ENCODE measurements at regions not wholly inside any gene's neighbourhood (a gene's known extent, or its start where the extent isn't known, plus 50 kb on each side); places are given as distances from the start of the nearest gene placed in this dataset.

DNA sequence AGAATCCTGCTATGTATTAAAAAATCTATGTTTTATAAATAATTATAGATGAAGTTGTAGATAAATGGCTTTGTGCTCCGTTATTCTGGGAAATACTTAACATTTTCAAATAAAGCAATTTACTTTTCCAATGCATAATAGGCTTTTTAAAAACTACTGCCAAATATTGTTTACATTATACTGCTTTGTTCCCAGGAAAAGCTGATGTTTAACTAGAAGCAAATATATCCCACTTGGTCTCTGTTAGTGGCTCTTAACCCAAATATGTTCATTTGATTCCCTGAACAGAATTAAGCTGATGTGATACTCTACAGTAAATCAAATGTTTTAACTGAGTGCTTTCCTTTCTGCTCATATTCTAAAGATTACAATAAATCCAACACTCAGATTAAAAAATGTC is 326.3 kb downstream of the SLCO4C1 start:
- Histone ChIP-seq H3K4me1 (no peaks in the 10 kb centered on the region), H3K9me3 (no peaks in the 10 kb centered on the region), H3K36me3 (no peaks in the 10 kb centered on the region), H3K4me3 (no peak overlapping the region), H3K27me3 (no peaks in the 10 kb centered on the region), H3K27ac (no peak overlapping the region)
- 54% methylated on average over 1 of the region's 1 CpG for WGBS
- DNase-seq (ENCODE audit: low spot score in 2 of 2) = no peak
- no peak for TF ChIP-seq POLR2A (IDR thresholded peaks at IDR 0.05)
- no peak for TF ChIP-seq EP300 (IDR thresholded peaks at IDR 0.05)
- TF ChIP-seq POLR2AphosphoS5 (IDR thresholded peaks at IDR 0.05) = no peak
- TF ChIP-seq, protein P1, sequence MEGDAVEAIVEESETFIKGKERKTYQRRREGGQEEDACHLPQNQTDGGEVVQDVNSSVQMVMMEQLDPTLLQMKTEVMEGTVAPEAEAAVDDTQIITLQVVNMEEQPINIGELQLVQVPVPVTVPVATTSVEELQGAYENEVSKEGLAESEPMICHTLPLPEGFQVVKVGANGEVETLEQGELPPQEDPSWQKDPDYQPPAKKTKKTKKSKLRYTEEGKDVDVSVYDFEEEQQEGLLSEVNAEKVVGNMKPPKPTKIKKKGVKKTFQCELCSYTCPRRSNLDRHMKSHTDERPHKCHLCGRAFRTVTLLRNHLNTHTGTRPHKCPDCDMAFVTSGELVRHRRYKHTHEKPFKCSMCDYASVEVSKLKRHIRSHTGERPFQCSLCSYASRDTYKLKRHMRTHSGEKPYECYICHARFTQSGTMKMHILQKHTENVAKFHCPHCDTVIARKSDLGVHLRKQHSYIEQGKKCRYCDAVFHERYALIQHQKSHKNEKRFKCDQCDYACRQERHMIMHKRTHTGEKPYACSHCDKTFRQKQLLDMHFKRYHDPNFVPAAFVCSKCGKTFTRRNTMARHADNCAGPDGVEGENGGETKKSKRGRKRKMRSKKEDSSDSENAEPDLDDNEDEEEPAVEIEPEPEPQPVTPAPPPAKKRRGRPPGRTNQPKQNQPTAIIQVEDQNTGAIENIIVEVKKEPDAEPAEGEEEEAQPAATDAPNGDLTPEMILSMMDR (IDR thresholded peaks at IDR 0.05) = no peak

DNA sequence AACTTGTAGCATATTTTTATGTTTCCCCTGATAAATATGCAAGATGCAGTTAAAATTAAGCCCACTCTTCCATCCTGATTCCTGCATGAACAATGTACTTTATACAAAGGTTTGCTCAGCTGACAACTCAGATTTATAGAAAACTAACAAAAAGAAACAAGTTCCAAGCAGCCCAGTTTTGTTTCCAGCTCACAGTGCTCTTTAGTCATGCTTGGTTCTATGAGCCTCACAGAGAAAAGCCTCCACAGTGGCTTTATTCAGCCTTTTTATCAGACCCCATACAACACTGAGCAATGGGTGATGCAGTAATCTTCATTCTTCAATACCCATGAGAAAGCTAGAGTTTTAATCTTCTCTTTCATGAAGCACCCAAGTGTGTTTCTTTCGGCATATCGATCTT is 329.6 kb downstream of the SLCO4C1 start:
- no peak for DNase-seq (ENCODE audit: low spot score in 2 of 2)
- Histone ChIP-seq H3K36me3 (no peaks in the 10 kb centered on the region), H3K27me3 (no peaks in the 10 kb centered on the region), H3K27ac (no peak overlapping the region), H3K9me3 (no peaks in the 10 kb centered on the region), H3K4me1 (no peaks in the 10 kb centered on the region), H3K4me3 (no peak overlapping the region)
- 99% methylated on average over 2 of the region's 2 CpGs for WGBS
- TF ChIP-seq, protein P1 (IDR thresholded peaks at IDR 0.05) = no peak
- TF ChIP-seq POLR2AphosphoS5 (IDR thresholded peaks at IDR 0.05) = no peak
- no peak for TF ChIP-seq POLR2A (IDR thresholded peaks at IDR 0.05)
- TF ChIP-seq EP300 (IDR thresholded peaks at IDR 0.05) = no peak

DNA sequence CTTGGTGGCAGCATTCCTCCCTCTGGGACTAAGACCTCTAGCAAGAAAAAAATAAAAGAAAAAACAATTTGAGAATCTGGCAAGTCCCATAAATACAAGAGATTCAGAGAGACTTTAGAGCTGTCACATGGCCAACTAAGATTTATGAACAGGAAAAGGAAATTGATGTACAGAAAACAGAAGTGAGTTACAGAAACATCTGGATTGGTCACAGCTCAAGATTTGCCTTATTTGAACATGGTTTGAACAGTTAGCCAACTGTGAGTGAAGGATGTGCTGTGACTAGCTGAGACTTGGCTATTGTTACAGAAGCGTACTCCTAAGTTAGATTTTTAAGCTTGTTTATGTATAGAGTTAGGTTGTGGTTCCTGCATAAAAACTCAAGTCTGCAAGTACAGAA is 340.2 kb downstream of the SLCO4C1 start:
- Histone ChIP-seq H3K27ac (no peak overlapping the region), H3K27me3 (no peaks in the 10 kb centered on the region), H3K4me1 (no peaks in the 10 kb centered on the region), H3K36me3 (no peaks in the 10 kb centered on the region), H3K9me3 (no peaks in the 10 kb centered on the region), H3K4me3 (no peak overlapping the region)
- DNase-seq (ENCODE audit: low spot score in 2 of 2) = no peak
- no peak for TF ChIP-seq POLR2A (IDR thresholded peaks at IDR 0.05)
- no peak for TF ChIP-seq EP300 (IDR thresholded peaks at IDR 0.05)
- TF ChIP-seq POLR2AphosphoS5 (IDR thresholded peaks at IDR 0.05) = no peak
- TF ChIP-seq, protein P1 (IDR thresholded peaks at IDR 0.05) = no peak
- WGBS = 32% methylated on average over 1 of the region's 1 CpG

DNA sequence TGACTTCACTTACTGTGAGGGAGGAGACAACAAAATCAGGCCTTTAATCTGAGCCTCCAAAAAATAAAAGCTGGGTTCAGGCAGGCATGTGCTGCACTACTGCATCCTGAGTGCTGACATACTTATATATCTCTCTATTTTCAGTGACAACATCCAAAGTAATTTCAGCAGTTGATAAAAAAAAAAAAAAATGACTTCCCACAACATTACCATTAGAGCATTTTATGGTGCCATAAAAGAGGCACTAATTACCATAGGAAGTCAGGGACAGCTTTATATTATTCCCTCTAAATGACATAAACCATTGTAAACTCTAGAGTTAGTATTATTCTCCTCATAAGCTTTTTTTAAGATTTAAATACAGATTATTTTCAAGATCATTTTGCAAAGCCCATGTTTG is 346.1 kb downstream of the SLCO4C1 start:
- H3K27ac ChIP-seq = no peak overlapping the region
- no peak for TF ChIP-seq POLR2AphosphoS5 (IDR thresholded peaks at IDR 0.05)
- no peak for TF ChIP-seq EP300 (IDR thresholded peaks at IDR 0.05)
- TF ChIP-seq POLR2A (IDR thresholded peaks at IDR 0.05) = no peak
- TF ChIP-seq, protein P1 (IDR thresholded peaks at IDR 0.05) = no peak
- no peaks in the 10 kb centered on the region for H3K36me3 ChIP-seq
- DNase-seq (ENCODE audit: low spot score in 2 of 2) = no peak
- no peaks in the 10 kb centered on the region for H3K4me1 ChIP-seq
- H3K9me3 ChIP-seq = no peaks in the 10 kb centered on the region
- no peaks in the 10 kb centered on the region for H3K27me3 ChIP-seq
- no peak overlapping the region for H3K4me3 ChIP-seq

DNA sequence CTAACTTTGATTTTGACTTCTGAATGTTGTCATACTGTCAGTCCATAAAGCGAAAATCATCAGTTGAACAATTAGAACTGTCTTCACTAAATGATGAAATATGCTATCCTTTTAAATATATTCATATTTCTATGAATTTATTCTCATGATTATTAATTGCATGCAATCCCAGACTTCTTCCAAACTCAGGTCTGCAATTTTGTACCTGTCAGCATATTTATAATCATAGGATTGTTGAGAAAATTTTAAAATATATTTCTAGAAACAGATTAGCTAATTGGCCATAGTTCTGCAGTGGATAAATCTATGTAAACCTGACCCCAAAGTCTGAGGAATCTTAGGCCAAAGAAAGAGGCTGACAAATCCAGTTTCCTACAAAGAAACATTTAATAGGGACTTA is 347.5 kb downstream of the SLCO4C1 start:
- DNase-seq (ENCODE audit: low spot score in 2 of 2) = no peak
- Histone ChIP-seq H3K36me3 (no peaks in the 10 kb centered on the region), H3K9me3 (no peaks in the 10 kb centered on the region), H3K4me3 (no peak overlapping the region), H3K27me3 (no peaks in the 10 kb centered on the region), H3K4me1 (no peaks in the 10 kb centered on the region), H3K27ac (no peak overlapping the region)
- TF ChIP-seq EP300 (IDR thresholded peaks at IDR 0.05) = no peak
- no peak for TF ChIP-seq POLR2AphosphoS5 (IDR thresholded peaks at IDR 0.05)
- TF ChIP-seq, protein P1 (IDR thresholded peaks at IDR 0.05) = no peak
- no peak for TF ChIP-seq POLR2A (IDR thresholded peaks at IDR 0.05)
- WGBS = 90% methylated on average over 1 of the region's 1 CpG

Data from suprapubic skin (tissue), 4 donors.